ENCODE measurements at regions not wholly inside any gene's neighbourhood (a gene's known extent, or its start where the extent isn't known, plus 50 kb on each side); places are given as distances from the start of the nearest gene placed in this dataset.

GRCh38 chr12:20264608-20265114 is 103.7 kb upstream of the PDE3A start:
- H3K36me3 ChIP-seq (ENCODE audit: control insufficient read depth in 1 of 2, insufficient read depth in 2 of 2, low read length in 2 of 2): no peaks in the 10 kb centered on the region
- ChIA-PET CTCF (no interaction called here), POLR2A (no interaction called here), RAD21 (ENCODE audit: low non-redundant PET in 1 of 2, low total read pairs in 2 of 2, uncharacterized antibody in 2 of 2, unreplicated experiment in 2 of 2) (no interaction called here)
- no peak for DNase-seq (ENCODE audit: low read depth, low spot score)
- TF ChIP-seq POLR2A (IDR thresholded peaks at IDR 0.05; ENCODE audit: borderline replicate concordance, extremely low read depth, insufficient read depth, insufficient read length): no peak
- TF ChIP-seq CEBPB (IDR thresholded peaks at IDR 0.05; ENCODE audit: low read depth): no peak
- no peak for TF ChIP-seq ELF1 (IDR thresholded peaks at IDR 0.05; ENCODE audit: borderline replicate concordance, low read depth)
- TF ChIP-seq CBX3 (IDR thresholded peaks at IDR 0.05; ENCODE audit: low read depth): no peak
- TF ChIP-seq RAD21 (IDR thresholded peaks at IDR 0.05; ENCODE audit: low read depth): no peak
- no peak for TF ChIP-seq ZFX (IDR thresholded peaks at IDR 0.05)
- no peak for TF ChIP-seq SP1 (IDR thresholded peaks at IDR 0.05; ENCODE audit: low read depth)
- no peaks in the 10 kb centered on the region for H3K9me2 ChIP-seq (ENCODE audit: insufficient read depth)
- intact Hi-C loops (cut with micrococcal nuclease): no loop called here
- H3K4me3 ChIP-seq (replicated peaks in 1 of 2; ENCODE audit: low read depth in 1 of 2, low read length in 2 of 2): no peak overlapping the region
- no peak for ATAC-seq
- H3K27ac ChIP-seq (ENCODE audit: low read depth, low read length): no peak overlapping the region
- H3K4me1 ChIP-seq (ENCODE audit: control insufficient read depth in 1 of 2, insufficient read depth in 2 of 2, low read length in 2 of 2): no peaks in the 10 kb centered on the region
- H2AFZ ChIP-seq (ENCODE audit: low read depth, low read length, poor library complexity, severe bottlenecking): no peak overlapping the region
- no peaks in the 10 kb centered on the region for H3K79me2 ChIP-seq (ENCODE audit: insufficient read depth, low read length)
- H3K4me2 ChIP-seq (ENCODE audit: low read length): no peak overlapping the region
- no peak overlapping the region for H3K9ac ChIP-seq (ENCODE audit: low read length)
- no peaks in the 10 kb centered on the region for H4K20me1 ChIP-seq (ENCODE audit: insufficient read depth)
- no peaks in the 10 kb centered on the region for H3K9me3 ChIP-seq (ENCODE audit: control insufficient read depth in 1 of 2, insufficient read depth in 1 of 2, low read depth in 1 of 2, low read length in 2 of 2)
- no TSS peak for BruUV-seq (replicated peaks)
- no peaks in the 10 kb centered on the region for H3K27me3 ChIP-seq (ENCODE audit: insufficient read depth, low read length)

DNA sequence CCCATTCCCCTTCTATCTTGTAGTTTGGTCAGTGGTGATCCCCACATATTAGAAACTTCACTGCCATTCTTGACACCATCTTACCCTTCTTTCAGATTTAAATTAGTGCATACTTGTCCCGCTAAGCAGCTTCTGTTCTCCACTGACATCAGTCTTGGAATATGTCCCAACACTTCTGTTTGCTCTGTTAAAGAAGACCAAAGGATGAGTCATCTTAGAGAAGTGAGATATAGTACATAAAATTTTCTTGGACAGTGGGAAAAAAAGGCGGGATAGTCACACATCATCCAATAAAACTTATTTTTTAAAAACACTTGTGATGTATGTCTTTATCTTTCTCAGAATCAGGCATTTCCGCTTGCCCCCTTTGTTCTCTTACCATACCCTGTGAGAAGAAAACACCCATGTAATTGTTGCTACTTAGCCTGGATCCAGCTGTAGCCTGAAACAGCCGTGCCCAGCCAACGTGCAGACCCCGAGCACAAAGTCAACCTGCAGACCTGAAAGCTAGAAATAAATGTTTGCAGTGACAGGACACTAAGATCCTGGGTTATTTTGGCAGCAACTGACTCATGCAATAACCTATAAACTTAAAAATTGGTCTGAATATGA is 100.1 kb upstream of the PDE3A start:
- intact Hi-C loops (cut with micrococcal nuclease): no loop called here
- DNase-seq (ENCODE audit: low read depth, low spot score) (no peak), ATAC-seq (no peak)
- ChIA-PET CTCF (no interaction called here), RAD21 (ENCODE audit: low non-redundant PET in 1 of 2, low total read pairs in 2 of 2, uncharacterized antibody in 2 of 2, unreplicated experiment in 2 of 2) (no interaction called here), POLR2A (no interaction called here)
- Histone ChIP-seq H3K36me3 (ENCODE audit: control insufficient read depth in 1 of 2, insufficient read depth in 2 of 2, low read length in 2 of 2) (no peaks in the 10 kb centered on the region), H3K4me3 (replicated peaks in 1 of 2; ENCODE audit: low read depth in 1 of 2, low read length in 2 of 2) (no peak overlapping the region), H3K9me3 (ENCODE audit: control insufficient read depth in 1 of 2, insufficient read depth in 1 of 2, low read depth in 1 of 2, low read length in 2 of 2) (no peaks in the 10 kb centered on the region), H3K4me1 (ENCODE audit: control insufficient read depth in 1 of 2, insufficient read depth in 2 of 2, low read length in 2 of 2) (no peaks in the 10 kb centered on the region), H2AFZ (ENCODE audit: low read depth, low read length, poor library complexity, severe bottlenecking) (no peak overlapping the region), H3K27me3 (ENCODE audit: insufficient read depth, low read length) (no peaks in the 10 kb centered on the region), H3K79me2 (ENCODE audit: insufficient read depth, low read length) (no peaks in the 10 kb centered on the region), H4K20me1 (ENCODE audit: insufficient read depth) (no peaks in the 10 kb centered on the region), H3K9ac (ENCODE audit: low read length) (no peak overlapping the region), H3K9me2 (ENCODE audit: insufficient read depth) (no peaks in the 10 kb centered on the region), H3K4me2 (ENCODE audit: low read length) (no peak overlapping the region), H3K27ac (ENCODE audit: low read depth, low read length) (no peak overlapping the region)
- BruUV-seq (replicated peaks): no TSS peak
- no peak for TF ChIP-seq REST (IDR thresholded peaks at IDR 0.05; ENCODE audit: low read depth)
- TF ChIP-seq, protein P1, sequence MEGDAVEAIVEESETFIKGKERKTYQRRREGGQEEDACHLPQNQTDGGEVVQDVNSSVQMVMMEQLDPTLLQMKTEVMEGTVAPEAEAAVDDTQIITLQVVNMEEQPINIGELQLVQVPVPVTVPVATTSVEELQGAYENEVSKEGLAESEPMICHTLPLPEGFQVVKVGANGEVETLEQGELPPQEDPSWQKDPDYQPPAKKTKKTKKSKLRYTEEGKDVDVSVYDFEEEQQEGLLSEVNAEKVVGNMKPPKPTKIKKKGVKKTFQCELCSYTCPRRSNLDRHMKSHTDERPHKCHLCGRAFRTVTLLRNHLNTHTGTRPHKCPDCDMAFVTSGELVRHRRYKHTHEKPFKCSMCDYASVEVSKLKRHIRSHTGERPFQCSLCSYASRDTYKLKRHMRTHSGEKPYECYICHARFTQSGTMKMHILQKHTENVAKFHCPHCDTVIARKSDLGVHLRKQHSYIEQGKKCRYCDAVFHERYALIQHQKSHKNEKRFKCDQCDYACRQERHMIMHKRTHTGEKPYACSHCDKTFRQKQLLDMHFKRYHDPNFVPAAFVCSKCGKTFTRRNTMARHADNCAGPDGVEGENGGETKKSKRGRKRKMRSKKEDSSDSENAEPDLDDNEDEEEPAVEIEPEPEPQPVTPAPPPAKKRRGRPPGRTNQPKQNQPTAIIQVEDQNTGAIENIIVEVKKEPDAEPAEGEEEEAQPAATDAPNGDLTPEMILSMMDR (IDR thresholded peaks at IDR 0.05 in 2 of 3, conservative IDR thresholded peaks at IDR 0.05 in 1 of 3; ENCODE audit: borderline replicate concordance in 1 of 3, insufficient read depth in 1 of 3, low read depth in 2 of 3, low read length in 2 of 3): no peak
- no peak for TF ChIP-seq CEBPB (IDR thresholded peaks at IDR 0.05; ENCODE audit: low read depth)
- TF ChIP-seq EGR1 (IDR thresholded peaks at IDR 0.05; ENCODE audit: low read depth): no peak
- no peak for TF ChIP-seq ZNF274 (IDR thresholded peaks at IDR 0.05; ENCODE audit: low read depth, low read length)
- no peak for TF ChIP-seq POLR2AphosphoS5 (IDR thresholded peaks at IDR 0.05; ENCODE audit: low read depth, low read length)
- no peak for TF ChIP-seq SP1 (IDR thresholded peaks at IDR 0.05; ENCODE audit: low read depth)
- no peak for TF ChIP-seq ATF3 (IDR thresholded peaks at IDR 0.05)
- no peak for TF ChIP-seq YY1 (IDR thresholded peaks at IDR 0.05; ENCODE audit: extremely low read depth, insufficient replicate concordance, low read depth, low read length)
- no peak for TF ChIP-seq JUND (IDR thresholded peaks at IDR 0.05)
- TF ChIP-seq ZFX (IDR thresholded peaks at IDR 0.05): no peak
- TF ChIP-seq FOSL1 (IDR thresholded peaks at IDR 0.05; ENCODE audit: low read depth): no peak
- no peak for TF ChIP-seq SRF (IDR thresholded peaks at IDR 0.05; ENCODE audit: low read depth)
- no peak for TF ChIP-seq POLR2A (IDR thresholded peaks at IDR 0.05; ENCODE audit: borderline replicate concordance, extremely low read depth, insufficient read depth, insufficient read length)
